Left renal cortex interstitium (tissue), 4 donors: ENCODE measurements at regions not wholly inside any gene's neighbourhood (a gene's known extent, or its start where the extent isn't known, plus 50 kb on each side); places are given as distances from the start of the nearest gene placed in this dataset.

ENCODE experiments used
- DNase-seq, 4 donors: peaks; one replicate each; pipeline ENCODE4 v3.0.0-alpha.2; 2013; ENCODE audit warnings: low read depth in 4 of 4, low spot score in 2 of 4, missing footprints in 1 of 4

DNA sequence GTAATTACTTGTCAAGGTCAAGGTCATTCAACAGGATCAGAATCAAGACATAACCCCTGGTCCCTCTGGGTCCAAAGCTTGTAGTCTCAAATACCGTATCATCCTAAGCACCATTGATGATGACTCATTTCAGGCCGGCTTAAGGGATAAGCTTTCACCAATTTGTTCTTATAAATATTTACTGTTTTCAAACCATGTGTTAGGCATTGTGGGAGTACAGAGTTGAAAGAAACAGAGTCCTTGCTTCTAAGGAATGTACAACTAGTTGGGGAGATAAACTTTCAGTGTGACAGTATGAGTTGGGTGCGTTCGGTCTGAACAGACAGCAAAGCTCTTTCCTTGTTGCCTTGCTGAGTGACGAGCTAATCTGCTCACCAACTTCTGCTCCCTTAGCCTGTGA lies 183.5 kb upstream of the MAF start:
- DNase-seq: no peak

DNA sequence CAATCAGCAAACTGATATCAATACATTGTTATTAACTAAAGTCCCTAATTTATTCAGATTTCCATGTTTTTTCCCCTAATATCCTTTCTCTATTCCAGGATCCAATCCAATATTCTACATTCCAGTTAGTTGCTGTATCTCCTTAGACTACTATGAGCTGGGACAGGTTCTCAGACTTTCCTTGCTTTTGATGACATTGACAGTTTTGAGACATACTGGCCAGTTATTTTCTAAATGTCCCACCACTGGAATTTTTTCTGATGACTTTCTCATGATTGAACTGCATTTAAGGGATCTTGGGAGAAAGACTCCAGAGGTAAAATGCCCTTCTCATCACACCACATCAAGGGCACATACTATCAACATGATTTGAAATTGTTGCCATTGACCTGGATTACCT lies 177.1 kb upstream of the MAF start:
- no peak for DNase-seq

DNA sequence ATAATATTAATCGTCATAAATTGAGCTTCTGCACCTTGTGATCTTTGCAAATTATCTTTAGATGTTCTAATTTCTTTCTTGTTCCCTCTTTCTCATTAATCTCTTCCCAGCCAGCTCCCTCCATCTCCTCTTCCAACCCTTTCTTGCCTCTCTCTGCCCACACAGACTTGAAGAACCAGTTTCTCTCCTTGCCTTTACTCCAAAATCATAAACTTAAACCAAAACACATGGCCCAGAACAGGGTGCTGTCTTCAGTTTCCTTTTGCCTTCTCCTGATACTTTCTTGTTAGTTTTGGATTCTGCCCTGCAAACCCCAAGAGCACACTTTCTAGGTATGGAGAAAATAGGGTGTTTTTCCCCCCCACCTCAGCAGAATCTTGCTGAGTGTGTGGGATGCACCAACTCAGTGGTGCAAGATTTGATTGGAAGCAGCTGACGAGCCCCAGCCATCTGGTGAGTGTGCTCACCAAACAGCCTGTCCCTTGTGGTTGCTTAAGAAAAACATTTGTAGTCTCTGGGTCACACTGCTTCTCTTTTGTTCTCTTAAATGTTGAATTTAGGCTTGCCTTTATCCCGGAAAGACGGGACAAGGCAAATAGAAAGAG lies 175.8 kb upstream of the MAF start:
- DNase-seq: peak in 1 of 4 donors; percentile 21

- DNase-seq: no peak
Measured at GRCh38 chr16:79772784-79773183, 172.2 kb upstream of the MAF start.

GRCh38 chr16:79772048-79772447 lies 171.5 kb upstream of the MAF start:
- DNase-seq: no peak

- DNase-seq: peak; percentile 76 to 89 (median 84)
Measured at GRCh38 chr16:79770244-79771064, 169.9 kb upstream of the MAF start.

GRCh38 chr16:79769928-79770243 lies 169.3 kb upstream of the MAF start:
- no peak for DNase-seq

DNA sequence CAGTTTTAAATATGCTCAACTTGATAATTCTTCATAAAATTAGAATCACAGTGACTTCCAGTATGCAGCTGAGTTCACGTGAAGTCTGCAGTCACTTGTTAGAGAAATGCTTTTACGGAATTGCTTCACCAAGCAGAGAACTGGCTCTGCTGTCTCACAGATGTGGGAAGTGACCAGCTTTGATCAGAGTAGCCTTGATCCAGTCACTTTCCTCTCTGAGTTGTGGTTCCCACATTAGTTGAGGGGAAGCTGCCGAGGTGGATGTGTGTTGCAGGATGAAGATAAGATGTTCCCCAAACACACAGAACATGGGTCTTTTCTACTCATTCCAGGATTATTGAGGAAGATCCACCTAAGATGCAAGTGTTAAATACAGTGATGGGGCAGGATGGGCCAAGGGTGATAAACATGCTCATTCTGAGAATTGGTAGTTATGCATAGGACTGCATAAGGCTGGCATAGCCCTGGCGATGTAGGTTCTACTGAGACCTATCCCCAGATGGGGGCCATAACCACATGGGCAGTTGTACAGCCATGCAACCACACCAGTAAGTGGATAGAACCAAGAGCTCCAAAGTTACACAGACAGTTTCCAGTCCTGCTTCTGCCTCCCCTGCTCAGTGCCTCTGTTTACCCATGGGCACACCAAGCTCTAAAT lies 168.9 kb upstream of the MAF start:
- DNase-seq: no peak

- DNase-seq: no peak
Measured at GRCh38 chr16:79768276-79768970, 167.9 kb upstream of the MAF start.

- no peak for DNase-seq
Measured at GRCh38 chr16:79767421-79768275, 167.1 kb upstream of the MAF start.

- no peak for DNase-seq
Measured at GRCh38 chr16:79765901-79766394, 165.4 kb upstream of the MAF start.

DNA sequence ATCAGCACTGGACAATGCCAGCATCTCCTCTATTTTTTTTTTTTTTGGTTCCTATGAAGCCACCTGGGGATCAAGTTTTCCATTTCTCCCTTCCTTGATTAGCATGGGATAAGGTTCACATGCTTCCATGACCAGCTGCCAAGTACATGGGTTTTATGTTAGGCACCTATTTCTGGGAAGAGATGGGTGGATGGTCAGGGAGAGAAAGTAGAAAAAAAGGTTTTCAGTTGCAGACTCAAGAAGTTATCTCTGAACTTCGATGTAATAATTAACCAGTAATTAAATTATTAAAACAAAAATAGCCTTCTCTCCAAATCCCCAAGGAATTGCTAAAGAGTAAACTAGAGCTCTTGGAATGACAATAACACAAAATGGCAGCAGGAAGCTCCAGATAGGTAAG lies 164.9 kb upstream of the MAF start:
- no peak for DNase-seq

GRCh38 chr16:79764415-79765110 lies 164.0 kb upstream of the MAF start:
- DNase-seq: no peak

- DNase-seq: no peak
Measured at GRCh38 chr16:79762217-79762616, 161.7 kb upstream of the MAF start.

- no peak for DNase-seq
Measured at GRCh38 chr16:79758615-79759346, 158.2 kb upstream of the MAF start.

DNA sequence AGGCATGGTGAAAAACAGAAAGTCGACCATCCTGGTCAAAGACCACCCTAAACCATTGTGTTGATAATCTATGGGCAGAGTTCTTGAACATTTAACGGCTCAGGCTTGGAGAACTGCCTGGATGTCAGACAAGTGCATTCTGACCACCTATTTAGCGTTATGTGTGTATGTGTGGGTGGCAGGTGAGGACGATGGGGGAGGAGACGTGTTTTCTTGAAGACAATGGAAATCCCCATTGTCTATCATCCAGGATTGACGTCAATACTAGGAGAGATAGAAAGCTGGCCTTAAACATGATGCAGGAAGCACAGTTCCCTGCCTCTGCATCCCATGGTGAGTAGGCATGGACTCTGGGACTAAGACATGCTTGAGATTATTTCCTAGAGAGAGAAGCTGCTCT lies 157.4 kb upstream of the MAF start:
- no peak for DNase-seq

- DNase-seq: no peak
Measured at GRCh38 chr16:79757163-79757562, 156.6 kb upstream of the MAF start.

DNA sequence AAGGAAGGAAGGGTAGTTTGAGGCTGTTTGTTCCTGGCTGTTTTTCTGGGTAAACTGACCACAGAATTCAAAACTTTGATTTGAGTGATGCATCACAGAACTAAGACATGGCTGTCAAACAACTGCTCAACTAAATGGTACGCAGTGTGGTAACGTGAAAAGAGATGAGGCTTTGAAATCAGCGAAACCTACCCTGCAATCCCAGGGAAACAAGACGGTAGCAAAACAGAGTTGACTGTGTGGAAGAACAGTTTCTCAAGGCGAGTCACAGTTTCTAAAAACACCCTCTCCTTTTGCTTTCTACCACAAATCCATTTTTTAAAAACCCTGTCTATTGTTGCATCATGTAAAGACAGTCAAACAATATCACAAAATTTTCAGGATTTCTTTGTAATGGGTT lies 156.0 kb upstream of the MAF start:
- no peak for DNase-seq

GRCh38 chr16:79754501-79754900 lies 154.0 kb upstream of the MAF start:
- no peak for DNase-seq
